SHP77 (cell line): ENCODE measurements at regions not wholly inside any gene's neighbourhood (a gene's known extent, or its start where the extent isn't known, plus 50 kb on each side); places are given as distances from the start of the nearest gene placed in this dataset.

Experiments used
- DNase-seq, 2 experiments: peaks; one replicate each; lab custom pipeline; 2025; lab: John Stamatoyannopoulos, UW

DNA sequence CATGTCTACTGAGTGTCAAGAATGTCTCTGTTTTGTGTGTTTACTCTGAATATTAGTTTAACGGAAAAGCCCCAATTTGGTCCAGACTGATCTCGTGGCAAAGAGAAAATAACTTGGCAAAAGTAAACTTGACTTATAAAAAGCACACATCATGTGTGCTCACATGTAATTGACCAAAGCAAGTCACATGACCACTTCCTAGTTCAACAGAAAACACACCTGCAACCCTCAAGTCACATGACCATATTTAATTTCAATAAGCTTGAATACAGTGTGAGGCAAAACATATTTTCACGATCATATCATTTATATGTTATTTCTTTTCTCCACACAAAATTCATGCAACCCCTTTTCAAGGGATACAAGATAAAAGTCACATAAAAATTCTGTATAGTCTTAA, 662.4 kb downstream of the SLITRK1 start:
- DNase-seq, result no peak

DNA sequence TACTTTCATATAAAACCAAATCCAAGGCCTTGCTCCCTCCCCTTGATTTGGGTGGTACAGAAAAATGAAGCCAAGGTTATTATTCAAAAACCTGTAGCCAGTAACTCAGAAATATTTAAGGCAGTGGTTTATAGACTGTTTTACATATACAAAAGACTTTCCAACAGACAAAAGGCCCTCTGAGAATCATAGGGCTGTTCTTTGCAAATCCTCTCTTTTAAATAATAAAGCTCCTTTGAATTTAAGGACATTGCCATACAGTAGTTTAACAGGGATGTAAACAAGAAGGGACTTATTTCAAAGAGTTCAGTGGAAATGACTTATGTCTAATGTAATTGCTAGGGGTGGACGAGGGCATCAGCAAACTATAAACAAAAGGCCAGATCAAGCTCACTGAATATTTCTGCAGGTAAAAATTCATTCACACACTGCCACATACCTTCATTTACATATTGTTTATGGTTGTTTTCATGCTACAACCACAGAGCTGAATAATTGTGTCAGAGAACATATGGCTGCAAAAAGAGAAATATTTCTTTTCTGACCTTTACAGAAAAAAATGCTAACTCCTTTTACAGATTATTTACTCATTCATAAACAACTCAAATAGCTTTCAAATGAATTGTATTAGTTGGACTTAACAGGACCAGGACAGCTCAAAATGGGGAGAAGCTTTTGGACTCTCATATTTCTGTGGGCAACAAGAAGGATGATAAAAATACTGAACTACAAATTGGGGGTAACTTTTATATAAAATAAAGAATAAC, 665.6 kb downstream of the SLITRK1 start:
- no peak for DNase-seq

DNA sequence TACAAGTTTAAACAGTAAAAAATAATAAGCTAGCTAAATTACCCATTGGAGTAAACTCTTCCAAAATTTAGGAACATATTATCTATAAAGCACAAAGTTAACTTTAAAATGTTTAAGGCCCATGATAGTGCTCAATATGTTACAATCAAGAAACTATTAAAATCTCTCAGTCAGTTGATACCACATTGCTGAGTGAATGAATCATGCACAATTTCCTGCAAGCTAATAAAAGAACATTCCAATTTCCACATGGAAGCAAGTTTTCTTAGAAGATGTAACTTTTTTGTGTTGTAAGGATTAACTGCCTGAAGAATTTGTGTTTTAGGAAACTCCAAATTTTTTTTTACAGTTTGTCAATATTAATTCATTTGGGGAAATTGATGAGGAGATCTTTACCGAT, 666.6 kb downstream of the SLITRK1 start:
- DNase-seq, result no peak

DNA sequence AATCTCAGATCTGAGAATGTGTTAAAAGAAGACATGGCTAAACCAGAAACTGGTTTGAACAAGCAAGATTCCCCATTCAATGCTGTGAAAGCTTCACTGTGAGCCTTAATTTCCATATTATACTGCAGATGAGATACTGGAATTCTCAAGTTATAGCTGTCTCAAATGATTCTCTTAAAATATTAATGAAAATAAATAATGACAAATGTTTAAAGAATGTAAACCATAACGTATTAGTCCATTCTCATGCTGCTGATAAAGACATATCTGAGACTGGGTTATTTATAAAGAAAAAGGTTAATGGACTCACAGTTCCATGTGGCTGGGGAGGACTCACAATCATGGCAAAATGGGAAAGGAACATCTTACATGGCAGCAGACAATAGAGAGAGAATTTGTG, 667.8 kb downstream of the SLITRK1 start:
- no peak for DNase-seq

DNA sequence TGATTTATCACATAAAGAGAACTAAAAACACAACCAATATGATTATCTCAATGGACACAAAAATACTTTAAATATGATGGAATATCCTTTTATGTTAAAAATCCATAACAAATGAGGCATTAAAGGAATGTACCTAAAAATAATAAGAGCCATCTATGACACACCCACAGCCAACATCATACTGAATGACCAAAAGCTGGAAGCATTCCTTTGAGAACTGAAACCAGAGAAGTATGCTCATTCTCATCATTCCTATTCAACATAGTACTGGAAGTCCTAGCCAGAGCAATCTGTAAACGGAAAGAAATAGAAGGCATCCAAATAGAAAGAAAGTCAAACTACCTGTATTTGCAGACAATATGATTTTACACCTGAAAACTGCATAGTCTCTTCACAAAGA, 671.0 kb downstream of the SLITRK1 start:
- DNase-seq, result no peak

DNA sequence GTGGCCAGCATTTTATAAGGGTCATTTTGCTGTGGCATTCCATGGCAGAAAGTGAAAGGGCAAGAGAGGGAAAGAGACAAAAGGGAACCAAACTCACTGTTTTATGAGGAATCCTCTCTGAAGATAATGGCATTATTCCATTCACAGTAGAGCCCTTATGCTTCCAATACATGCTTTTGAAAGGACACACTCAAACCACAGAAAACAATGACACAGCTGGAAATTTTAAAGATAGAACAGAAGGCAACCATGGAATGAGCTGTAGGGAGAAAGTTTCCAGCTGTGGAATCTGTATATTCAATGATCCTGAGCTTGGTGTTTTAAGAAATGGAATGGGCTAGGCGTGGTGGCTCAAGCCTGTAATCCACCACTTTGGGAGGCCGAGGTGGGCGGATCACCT, 677.4 kb downstream of the SLITRK1 start:
- DNase-seq, result no peak

DNA sequence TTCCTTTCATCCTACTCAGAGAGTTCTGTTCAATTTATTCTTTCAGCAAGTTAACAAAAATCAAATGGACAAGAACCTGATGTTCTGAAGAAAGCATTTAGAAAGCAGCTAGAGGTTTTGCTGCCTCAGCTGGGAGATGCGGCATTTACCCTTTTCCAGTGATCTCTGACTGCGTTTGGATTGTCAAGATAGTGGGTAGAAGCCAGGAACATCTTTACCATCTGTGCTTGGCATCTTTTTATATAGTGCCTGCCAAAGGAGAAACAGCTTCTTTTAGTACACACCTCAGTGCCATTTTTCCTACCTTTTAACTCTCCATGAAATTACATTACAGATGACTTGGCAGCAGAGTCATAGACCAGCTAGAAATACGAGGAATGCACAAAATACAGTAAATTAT, 680.8 kb downstream of the SLITRK1 start:
- no peak for DNase-seq

DNA sequence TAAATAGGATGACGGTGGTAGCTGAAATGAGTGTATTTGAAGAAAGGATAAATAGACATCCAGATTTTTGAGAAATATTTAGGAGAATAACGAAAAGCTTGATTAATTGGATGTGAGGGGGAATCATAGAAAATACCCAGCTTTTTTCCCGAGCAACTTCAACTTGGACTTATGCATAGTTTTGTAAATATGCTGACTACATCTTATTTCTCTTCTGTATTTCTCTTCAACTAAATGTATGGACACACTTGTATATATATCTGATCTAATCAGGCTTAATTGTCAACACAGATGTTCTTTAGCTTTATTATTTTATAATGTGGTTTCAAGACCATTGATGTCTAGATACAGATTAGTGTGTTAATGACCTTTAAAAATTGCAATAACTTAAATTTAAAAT, 685.0 kb downstream of the SLITRK1 start:
- no peak for DNase-seq

DNA sequence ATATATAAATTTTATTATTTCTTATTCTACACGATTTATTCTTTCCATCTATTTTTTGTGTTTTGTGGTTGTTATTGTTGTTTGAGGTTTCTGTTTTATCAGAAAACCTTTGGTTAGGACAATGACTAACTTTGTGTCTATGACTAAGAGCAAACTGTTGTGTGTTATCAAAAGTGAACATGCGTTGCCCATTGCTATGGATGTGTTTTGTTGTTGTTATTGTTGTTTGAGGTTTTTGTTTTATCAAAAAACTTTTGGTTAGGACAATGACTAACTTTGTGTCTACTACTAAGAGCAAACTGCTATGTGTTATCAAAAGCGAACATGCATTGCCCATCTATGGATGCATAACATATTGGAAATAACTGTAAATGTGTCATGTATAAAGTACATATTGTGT, 692.3 kb downstream of the SLITRK1 start:
- no peak for DNase-seq

DNA sequence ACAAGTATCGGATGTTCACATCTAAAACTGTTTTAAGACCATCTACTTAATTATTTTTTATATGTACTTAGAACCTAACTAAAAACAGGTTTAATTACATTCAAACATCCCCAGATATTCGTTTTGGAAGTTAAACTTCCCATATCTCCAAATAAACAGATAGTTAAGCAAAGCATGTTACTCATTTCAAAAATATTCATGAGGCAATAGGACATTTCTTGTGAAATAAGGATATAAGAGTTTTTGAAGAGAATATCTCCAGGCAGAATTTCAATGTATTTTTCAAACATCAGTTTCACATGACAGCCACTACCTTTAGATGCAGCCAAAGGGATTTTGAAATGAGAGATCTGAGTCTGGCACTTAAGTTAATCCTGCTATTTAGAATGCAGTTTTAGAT, 697.5 kb downstream of the SLITRK1 start:
- DNase-seq, result no peak

DNA sequence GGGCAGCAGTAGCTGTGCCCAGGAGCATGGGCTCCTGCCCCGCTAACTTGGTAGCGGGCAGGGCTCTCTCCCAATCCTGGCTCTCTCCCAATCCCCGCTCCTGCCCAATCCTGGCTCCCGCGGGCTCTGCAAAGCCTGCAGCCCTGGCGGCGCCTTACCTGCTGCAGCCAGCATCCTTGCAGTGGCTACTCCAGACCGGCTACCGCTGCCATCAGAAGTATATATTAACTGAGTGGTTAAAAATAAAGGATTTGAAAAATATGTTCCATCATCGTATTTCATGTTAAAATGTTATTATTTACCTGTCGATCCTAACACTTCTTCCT, 698.2 kb downstream of the SLITRK1 start:
- DNase-seq, result no peak

DNA sequence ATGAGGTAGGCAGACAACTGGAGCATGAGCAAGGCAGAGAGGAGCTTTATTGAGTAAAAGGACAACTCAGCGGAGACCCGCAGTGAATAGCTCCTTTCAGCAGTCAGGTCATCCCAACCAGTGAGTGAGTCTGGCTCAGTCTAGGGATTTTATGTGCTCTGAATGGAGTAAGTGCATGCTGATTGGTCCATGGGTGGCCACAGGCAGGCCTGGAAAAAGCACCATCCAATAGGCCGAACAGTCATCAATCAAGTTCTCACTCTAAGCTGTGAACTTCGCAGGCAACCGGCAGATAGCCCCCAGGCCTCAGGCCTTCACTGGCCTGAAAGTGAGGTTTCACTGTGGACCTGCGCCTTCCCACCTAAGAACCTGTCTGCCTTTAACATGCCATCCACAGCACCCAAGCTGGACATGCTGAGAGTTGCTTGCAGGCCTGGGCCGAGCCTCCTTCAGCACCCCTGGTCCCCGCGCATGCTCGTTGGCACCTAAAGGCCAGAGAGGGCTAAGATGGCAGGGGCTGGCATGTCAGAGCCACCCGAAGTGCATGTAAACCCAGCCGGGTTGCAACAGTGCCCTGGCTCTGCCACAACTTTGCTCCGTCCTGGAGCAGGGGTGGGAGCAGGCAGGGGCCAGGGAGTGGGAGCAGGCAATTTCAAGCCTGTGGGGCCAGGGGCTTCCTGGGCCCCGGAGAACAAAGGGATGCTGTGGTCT, 698.7 kb downstream of the SLITRK1 start:
- no peak for DNase-seq

DNA sequence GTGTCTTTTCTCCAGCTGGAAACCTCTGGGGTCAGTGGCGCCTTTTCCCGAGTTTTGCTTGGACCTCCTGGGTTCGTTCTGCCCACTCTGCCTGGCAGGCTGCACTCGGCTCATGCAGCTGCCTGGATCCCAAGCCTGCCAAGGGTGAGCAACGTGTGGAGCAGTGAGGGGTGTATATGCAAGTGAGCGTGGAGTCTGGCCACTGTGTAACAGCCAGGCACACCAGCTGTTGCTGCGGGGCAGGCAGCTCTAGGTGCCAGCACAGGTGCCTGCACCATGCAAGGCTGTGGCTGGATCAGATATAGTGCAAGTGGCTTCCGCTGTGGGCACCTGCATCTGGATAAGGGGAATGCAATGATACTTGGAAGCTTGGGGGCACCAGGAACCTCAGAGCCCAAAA, 699.4 kb downstream of the SLITRK1 start:
- no peak for DNase-seq

DNA sequence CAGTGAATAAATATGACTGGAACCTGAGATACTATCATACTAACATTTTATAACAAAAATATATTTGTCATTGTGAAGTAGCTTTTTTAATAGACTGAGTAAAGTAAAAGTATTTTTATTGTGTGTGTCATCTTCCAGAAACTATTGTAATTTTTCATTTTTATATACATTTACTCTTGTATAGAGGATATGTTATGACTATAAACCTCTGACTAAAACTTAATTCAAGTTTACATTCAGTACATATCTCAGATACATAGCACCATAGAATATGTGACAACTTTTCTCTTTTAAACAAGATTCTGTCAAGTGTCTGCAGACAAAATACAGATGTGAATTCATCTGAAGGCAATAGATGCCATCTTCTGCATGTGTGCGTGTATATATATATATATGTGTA, 704.3 kb downstream of the SLITRK1 start:
- no peak for DNase-seq

DNA sequence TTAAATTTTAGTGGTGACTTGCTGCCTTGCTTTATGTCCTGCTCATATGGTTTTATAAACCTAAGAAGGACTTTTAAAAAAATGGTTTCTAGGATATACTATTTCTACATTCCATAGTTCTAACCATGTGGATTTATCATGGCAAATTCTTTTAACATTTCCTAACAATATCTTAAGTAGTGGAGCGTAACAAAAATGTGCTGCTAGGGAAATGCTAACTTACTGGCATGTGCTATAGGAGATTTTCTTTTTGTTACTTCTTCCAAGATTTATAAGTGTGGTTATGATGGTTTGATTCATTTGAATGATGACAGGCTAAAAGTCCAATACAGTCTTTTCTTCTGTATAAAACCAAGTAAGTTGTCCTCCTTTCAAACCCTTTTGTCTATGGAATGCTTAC, 713.7 kb downstream of the SLITRK1 start:
- DNase-seq, result no peak

DNA sequence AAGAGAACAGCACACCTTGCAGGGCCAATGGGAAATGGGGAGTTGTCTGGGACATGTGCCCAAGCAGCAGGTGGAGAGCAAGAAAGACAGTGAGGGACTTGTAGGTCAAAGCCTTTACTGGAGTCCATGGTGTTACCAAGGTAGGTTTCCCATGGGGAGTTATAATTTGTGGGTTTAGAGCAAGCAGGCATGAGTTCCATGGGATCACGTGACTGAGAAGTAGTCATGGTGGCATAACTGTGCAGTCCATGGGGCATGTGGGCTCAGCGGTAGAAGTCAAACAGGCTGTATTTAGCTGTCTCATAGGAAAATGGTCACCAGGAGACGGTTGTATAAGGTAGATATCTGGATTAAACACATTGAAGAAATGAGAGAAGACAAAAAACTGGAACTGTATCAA, 715.1 kb downstream of the SLITRK1 start:
- DNase-seq, result no peak

DNA sequence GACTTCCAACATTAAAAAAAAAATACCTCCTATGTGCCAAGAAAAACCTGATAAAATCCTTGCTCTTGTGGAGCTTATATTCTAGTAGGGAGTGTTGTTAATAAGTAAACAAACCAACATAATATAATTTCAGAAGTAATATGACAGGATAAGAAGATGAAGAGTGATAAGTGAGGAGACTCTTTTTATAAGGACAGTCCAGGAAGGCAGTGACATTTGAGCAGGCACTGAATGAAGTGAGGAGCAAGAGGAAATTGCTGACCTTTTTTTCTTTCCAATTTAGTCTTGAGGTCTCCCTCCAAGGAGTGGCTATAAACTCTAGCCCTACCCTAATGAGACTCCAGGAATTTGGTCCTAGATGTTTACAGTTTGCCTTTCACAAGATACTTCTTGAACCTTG, 715.7 kb downstream of the SLITRK1 start:
- DNase-seq, result no peak

DNA sequence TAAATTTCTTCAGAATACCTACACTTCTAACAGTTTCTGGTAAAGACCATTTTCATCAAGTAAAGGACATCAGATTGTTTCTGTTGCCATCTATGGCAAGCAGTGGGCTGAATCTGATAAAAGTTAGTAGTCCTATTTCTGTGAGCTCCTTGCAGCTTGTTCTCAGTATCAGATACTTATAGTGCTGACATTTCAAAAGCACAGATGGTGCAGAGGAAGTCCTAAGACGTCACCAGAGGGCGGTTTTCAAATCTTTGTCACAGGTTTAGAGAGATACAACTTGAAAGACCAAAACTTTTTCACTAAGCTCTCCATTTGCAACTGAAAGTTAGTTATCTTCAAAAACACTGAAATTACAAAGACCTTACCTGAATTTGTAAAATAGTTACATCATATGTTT, 719.8 kb downstream of the SLITRK1 start:
- DNase-seq, result no peak

DNA sequence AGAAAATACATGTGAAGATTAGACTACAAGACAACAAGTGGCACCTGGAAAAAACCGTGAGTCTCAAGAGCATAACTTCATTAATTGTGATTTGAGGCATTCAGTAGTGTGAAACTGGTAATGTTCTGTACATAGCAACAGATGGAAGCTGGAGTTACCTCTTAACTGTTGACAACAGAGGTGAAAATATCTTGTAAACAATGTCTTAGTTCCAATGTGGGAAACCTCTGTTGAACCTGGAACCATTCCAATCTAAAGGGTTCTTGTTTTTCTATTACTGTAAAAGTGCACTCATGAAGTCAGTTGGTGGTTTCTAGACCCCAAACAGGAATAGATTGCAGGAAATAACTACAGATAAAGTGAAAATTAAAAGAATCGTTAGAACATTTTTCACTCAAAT, 728.4 kb downstream of the SLITRK1 start:
- peak; percentile 28 to 47 for DNase-seq

DNA sequence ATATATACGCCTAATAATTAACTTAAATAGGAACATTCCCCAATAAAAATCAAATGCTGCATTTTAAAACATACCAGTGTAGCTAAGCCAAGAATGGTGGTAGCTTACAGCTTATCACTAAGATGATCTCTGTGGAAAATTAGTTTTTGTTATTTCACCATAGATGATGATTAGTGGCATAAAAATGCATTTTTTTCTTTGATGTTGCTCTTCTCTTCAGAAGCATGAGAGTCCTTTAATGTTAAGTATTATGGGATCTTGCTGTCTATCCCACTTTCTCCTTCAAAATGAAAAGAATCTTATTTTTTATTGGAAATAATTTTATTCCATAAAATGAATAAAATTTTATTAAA, 731.0 kb downstream of the SLITRK1 start:
- DNase-seq, result no peak

DNA sequence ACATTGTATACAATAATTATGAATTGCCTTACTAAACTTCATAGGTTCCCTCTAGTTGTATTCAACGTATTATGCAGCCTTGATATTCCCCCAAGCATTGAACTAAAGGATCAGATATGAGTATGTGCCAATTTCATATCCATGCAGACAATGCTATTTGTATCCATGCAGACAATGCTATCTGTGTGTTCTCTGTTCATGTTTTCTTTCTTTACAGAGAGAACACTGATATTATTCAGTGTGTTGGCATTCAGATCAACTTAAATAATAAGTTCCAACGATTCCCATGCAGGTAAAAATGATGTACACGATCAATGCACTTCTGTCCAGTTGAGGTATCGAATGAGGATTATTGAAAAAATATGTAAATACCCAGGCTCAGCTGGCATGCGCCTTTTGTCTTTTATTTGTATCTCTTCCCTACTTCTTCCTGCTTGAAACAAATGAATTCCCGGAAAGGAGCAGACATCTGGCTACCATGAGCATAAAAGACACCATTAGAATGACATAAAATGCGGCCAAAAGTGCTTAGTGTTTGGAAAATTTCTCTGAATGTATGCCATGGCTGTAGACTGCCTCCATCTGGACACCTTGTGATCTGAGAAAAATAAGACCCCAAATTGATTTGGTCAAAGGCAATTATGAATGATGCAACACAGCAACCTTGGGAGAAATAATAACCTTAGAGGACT, 731.5 kb downstream of the SLITRK1 start:
- no peak for DNase-seq

DNA sequence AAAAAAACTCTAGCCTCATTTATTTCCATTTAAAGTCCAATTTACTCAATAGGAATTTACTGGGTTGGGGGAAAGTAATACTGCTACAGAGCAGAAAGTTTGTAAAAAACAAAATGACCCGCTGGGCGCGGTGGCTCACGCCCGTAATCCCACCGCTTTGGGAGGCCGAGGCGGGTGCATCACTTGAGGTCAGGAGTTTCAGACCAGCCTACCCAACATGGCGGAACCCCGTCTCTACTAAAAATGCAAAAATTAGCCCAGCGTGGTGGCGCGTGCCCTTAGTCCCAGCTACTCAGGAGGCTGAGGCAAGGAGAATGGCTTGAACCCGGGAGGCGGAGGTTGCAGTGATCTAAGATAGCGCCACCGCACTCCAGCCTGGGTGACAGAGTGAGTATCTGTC, 745.6 kb downstream of the SLITRK1 start:
- no peak for DNase-seq

DNA sequence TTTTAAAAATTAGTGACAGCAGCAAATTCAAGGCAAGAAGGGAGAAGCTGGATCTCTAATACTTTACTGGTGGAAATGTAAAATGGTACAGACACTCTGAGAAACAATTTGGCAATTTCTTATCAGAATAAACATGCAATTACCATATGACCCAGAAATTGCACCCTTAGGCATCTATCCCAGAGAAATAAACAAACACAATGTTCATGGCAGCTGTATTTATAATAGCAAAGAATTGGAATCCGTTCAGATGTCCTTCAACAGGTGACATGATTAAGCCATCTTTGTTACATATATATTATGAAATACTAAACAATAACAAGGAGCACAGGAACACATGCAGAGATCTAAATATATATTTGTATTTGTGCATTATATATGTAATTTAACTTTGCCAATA, 756.5 kb downstream of the SLITRK1 start:
- no peak for DNase-seq

DNA sequence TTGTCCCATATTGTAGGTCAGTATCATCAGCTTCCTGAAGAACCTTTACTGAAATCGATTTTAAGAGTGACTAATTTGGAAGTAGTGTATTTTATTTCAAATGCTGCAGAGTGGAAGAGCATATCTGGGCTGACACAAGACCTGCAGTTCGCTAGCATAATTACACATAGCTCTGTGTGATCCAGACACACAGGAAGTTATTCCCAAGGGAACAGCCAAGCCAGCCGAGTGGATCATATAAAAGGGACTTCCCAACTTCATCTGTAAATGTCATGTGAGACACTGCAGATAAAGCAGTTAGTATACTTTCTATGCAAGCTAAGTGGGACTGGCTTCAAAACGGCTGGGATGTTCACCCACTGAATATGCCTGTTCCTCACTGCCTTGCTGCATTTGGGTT, 760.4 kb downstream of the SLITRK1 start:
- DNase-seq, result no peak
